HCT116 (cell line): ENCODE measurements at regions not wholly inside any gene's neighbourhood (a gene's known extent, or its start where the extent isn't known, plus 50 kb on each side); places are given as distances from the start of the nearest gene placed in this dataset.

Experiments used
- CBX3 ChIP-seq: IDR thresholded peaks from 2 replicates; pipeline ENCODE4 v1.6.1; 2012; ENCODE audit warnings: low read depth
- CTCF ChIP-seq, 3 experiments: fragments of 200-600 bp in 1 of 3; sonication (generic) in 1 of 3; IDR thresholded peaks in 2 of 3; conservative IDR thresholded peaks in 1 of 3; 2 replicates each; pipeline ENCODE4 v1.5.1; 2012 to 2017; ENCODE audit warnings: low read depth in 2 of 3, low read length in 2 of 3, antibody characterized with exemption in 1 of 3, borderline replicate concordance in 1 of 3, control low read depth in 1 of 3, mild to moderate bottlenecking in 1 of 3, mixed read lengths in 1 of 3, mixed run types in 1 of 3, moderate library complexity in 1 of 3; ENCODE audit not compliant: insufficient read depth in 1 of 3
- EZH2phosphoT487 ChIP-seq: fragments of 200-600 bp; IDR thresholded peaks from 2 replicates; pipeline ENCODE4 v1.6.1; 2018; ENCODE audit warnings: antibody characterized with exemption, borderline replicate concordance
- JUND ChIP-seq: IDR thresholded peaks from 2 replicates; pipeline ENCODE4 v1.6.1; 2012
- MAX ChIP-seq: IDR thresholded peaks from 2 replicates; pipeline ENCODE4 v1.6.1; 2012
- REST ChIP-seq: IDR thresholded peaks from 2 replicates; pipeline ENCODE4 v1.6.1; 2012; ENCODE audit warnings: low read depth
- SIN3A ChIP-seq: IDR thresholded peaks from 2 replicates; pipeline ENCODE4 v1.6.1; 2012; ENCODE audit warnings: low read depth
- SP1 ChIP-seq: IDR thresholded peaks from 2 replicates; pipeline ENCODE4 v1.6.1; 2012; ENCODE audit warnings: low read depth
- TCF7L2 ChIP-seq: IDR thresholded peaks from 2 replicates; pipeline ENCODE4 v1.7.0; 2011; ENCODE audit warnings: borderline replicate concordance, inconsistent platforms; ENCODE audit not compliant: insufficient read depth, insufficient read length; ENCODE audit errors: extremely low read depth
- YY1 ChIP-seq: IDR thresholded peaks from 2 replicates; pipeline ENCODE4 v1.6.1; 2011; ENCODE audit warnings: low read length, low read depth, moderate library complexity, mild to moderate bottlenecking; ENCODE audit not compliant: insufficient replicate concordance; ENCODE audit errors: extremely low read depth
- ZNF274 ChIP-seq: fragments of 200-500 bp; sonication (Bioruptor generic); IDR thresholded peaks from 2 replicates; pipeline ENCODE4 v1.6.1; 2014; ENCODE audit warnings: mild to moderate bottlenecking, low read depth, low read length, inconsistent platforms

GRCh38 chr6:7484666-7485065 is 56.8 kb upstream of the DSP start (continued):
- TF ChIP-seq REST (no peak), YY1 (no peak), CTCF (IDR thresholded peaks at IDR 0.05 in 2 of 3, conservative IDR thresholded peaks at IDR 0.05 in 1 of 3; ENCODE audit: borderline replicate concordance in 1 of 3, insufficient read depth in 1 of 3, low read depth in 2 of 3, low read length in 2 of 3) (no peak), SP1 (no peak), JUND (no peak), SIN3A (no peak), ZNF274 (no peak), EZH2phosphoT487 (no peak), TCF7L2 (no peak), MAX (no peak), CBX3 (no peak)
